Stimulated activated CD4-positive, alpha-beta T cell treated with anti-CD3 and anti-CD28 coated beads, Interleukin-4, amount 100 ng/mL, for 4 hours (primary cell): ENCODE measurements at regions not wholly inside any gene's neighbourhood (a gene's known extent, or its start where the extent isn't known, plus 50 kb on each side); places are given as distances from the start of the nearest gene placed in this dataset.

ENCODE experiments used
- DNase-seq, 2 experiments: peaks; one replicate each; pipeline ENCODE4 v3.0.0-alpha.2; 2020

GRCh38 chr6:153780011-153780410, 259.0 kb upstream of the OPRM1 start:
- DNase-seq: no peak

DNA sequence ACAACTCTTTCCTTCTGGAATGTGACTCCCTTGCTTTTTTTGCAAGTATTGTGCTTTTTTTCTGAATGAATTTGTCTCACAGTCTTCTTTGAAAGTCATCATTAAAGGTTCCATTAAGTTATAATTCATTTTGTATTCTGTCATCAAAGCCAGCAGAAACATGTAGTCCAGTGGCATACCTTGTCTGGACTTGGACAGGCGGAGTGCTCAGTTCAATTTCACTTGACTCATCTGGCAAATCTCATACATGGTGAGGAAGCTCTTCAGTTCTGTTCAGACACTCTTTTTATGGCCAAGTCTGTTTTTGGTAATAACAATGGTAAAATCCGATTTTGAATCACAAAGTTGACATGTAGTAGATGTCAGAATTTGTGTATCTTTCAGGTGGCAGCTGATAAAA, 260.8 kb upstream of the OPRM1 start:
- no peak for DNase-seq

GRCh38 chr6:153771577-153771976, 267.5 kb upstream of the OPRM1 start:
- DNase-seq: no peak

DNA sequence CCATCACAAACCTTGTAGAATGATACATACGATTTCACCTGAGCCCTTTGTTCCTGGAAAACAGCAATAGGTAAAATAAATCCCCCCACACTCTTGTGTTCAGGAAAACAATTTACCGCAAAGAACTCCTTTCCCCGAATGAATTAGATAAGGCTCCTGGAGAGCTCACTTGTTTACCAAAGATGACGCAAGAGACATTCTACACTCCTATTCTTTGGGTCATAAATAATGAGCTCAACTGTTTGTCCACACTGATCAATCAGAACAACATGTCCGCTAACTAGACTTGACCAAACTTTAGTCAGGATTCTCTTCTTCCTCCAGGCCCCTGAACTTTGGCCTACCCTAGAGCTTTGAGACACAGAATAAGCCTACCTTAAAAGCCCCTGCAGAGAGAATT, 271.9 kb upstream of the OPRM1 start:
- DNase-seq: no peak

- no peak for DNase-seq
Measured at GRCh38 chr6:153758516-153758915, 280.5 kb upstream of the OPRM1 start.

- no peak for DNase-seq
Measured at GRCh38 chr6:153735761-153736160, 303.3 kb upstream of the OPRM1 start.

DNA sequence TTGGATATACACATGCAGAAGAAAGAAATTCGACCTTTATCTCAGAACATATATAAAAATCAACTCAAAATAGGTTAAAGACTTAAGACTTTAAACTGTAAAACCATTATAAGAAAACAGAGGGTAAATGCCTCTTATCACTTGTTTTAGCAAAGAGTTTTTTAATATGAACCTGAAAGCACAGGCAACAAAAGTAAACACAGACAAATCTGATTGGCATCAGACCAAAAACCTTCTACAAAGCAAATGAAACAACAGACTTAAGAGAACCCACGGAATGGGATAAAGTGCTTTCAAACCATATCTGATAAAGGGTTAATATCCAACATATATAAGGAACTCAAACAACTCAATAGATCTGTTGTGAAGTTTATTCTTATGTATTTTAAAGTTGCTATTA, 309.9 kb upstream of the OPRM1 start:
- DNase-seq: no peak

DNA sequence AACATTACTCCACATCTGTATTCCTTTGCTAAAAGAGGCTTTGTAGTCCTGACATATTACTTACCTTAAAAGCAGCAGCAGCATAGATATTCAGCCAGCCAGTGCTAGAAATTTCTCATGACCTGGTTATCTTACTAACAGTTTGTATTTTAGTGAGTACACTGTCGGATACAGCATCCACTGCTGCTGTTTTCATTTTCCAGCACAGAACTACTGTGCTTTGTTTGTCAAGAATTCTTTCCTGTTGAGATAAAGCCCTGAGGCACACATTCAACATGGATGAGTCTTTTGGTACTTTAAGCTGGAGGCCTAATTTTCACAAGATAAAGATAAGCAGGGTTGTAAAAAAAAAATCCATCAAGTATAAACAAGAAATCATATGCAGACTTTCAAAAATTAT, 311.2 kb upstream of the OPRM1 start:
- no peak for DNase-seq

DNA sequence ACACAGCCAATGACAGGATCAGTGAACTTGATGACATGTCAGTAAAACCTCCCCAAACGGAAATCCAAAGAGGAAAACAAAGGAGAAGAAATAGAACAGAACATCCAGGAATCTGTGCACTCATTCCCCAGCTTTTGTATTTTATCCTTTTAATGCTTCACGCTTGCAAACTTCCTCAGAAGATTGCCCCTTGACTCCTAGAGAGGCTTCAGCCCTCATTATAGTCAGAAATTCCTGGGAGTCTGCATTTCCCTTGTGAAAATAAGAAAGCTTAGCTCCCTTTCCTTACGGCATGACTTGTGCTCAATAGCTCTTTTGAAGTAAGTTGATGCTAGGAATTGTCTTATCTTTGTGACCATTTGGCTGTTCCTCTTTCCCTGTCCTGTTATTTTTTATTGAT, 313.6 kb upstream of the OPRM1 start:
- DNase-seq: no peak

- DNase-seq: no peak
Measured at GRCh38 chr6:153720732-153721131, 318.3 kb upstream of the OPRM1 start.

DNA sequence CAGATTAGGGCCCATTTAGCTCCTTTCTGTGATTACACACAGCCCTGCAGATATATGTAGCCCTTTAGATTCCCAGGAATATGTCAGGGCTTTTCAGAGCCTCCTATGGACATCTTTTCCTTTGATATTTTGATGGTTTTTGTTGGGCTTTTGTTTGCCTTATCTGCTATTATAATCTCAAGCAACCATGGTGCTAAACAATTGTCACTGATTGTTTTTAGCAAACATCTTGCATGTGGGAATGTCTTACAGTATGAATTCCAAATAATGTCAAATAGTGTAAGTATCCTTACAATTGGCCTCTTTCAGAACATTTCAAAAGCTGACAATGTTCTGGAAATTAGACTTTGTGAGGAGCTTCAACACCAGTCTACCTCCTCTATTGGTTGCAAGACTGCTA, 333.6 kb upstream of the OPRM1 start:
- no peak for DNase-seq

GRCh38 chr6:153702671-153703070, 336.4 kb upstream of the OPRM1 start:
- no peak for DNase-seq

DNA sequence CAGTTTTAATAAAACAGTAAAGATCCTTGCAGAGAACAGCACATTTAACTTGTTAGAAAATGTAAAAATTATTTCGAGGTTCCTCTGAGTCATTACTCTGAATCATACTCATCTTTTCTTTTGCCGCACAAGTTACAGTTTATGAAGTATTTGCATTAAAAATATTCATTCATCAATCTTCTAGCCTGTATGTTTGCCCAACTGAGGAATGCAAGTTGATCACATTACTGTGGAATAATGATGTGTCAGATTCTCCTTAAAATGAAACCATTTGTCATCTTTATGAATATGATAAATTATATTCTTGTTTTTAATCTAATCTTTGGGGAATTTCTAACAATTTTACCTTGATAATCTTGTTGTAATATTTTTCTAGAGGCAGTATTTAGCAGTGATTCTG, 340.4 kb upstream of the OPRM1 start:
- no peak for DNase-seq

DNA sequence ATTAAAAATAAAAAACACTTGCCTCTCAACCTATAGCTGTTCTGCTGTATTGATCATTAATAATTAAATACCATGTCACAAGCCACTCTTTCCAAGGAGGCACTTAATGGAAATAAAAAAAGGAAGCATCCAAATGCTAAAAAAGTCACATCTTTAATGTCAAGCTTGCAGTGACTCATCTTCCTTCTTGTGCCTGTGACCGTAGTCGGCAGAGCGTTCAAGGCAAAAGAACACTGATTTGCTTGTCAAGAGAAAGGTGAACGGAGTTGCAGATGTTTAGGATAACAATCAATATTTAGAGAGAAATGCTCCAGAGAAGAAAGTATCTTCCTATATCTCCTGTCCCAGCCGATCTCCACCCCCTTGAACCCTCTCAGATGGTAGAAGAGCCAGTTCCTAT, 341.0 kb upstream of the OPRM1 start:
- DNase-seq: no peak

DNA sequence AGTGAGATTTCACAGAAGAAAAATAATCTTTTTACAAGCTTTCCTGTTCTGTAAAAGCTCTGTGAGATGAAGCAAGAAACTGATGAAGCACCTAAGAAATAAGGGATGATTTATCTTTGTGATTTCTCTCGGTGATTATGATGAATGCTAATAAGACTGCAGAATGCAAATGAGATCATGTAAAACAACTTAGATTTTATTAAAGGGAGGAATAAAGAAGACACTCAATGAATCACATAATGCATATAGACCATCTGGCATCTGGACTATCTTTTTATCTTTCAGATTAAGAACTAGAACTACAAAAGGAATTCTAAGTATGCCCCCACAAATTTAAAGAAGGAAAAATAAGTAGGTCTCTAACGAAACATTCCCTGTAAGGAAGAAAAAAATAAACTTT, 361.5 kb upstream of the OPRM1 start:
- DNase-seq: no peak

- no peak for DNase-seq
Measured at GRCh38 chr6:153673750-153674149, 365.3 kb upstream of the OPRM1 start.

DNA sequence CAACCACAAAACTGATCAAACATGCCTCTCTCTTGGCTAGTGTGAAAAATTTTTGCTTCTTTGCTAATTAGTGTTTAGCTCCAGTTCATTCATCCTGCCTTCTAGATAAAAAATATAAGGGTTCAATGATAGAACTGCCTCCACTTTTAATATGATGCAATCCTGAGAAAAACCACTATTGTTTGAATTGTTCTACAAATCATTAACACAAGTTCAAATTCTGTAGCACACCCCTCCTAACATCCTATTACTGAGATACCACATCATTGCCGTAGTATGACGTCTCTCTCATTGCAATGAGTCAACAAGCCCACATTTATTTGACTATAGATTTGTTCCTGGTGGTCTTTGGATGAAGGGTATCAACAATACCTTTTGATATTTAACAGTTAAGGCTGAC, 365.8 kb upstream of the OPRM1 start:
- DNase-seq: no peak

DNA sequence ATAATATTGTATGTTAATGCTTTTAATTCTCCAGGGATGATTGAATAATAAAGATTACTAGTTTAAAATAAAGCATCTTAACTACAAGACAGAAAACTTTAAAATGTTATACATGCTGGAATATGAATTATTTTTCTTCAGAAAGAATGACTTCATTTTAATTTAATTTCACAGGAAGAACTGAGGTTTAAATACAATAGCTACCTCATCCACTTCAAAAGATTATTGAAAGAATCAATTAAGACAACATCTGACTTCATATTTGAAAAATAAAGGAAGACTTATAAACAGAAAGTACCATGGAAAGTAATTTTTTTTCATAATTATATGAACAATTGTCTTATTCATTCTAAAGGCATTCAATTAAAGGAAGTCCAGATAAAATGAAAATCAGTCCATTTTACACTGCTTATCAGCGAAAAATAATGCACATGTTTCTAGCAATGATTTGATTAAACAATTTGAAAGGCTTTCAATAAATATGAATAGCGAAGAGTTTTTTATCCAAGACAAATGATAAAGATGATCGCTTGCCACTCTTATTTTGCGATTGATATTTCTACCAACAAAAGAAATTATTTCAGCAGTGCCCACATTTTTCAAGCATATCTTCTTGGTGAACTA, 368.5 kb upstream of the OPRM1 start:
- no peak for DNase-seq

GRCh38 chr6:153668758-153669157, 370.3 kb upstream of the OPRM1 start:
- DNase-seq: no peak

DNA sequence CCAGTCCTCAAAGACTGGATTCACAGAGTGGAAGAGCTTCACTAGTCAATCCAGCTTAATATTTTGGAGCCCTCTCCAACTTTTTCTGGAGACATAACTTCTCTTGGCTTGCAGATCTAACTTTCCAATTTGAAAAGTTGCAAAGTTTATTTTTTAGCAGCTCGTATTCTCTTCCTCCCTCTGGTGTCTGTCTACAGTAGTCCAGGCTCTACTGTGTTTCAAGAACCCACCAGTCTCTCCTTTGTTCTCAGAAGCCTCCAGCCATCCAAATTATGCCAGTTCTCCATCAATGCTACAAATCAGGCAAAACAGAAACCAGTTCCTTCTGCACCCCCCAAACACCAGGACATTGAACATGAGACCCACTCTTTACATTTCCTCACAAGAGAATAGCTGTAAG, 376.1 kb upstream of the OPRM1 start:
- DNase-seq: no peak

DNA sequence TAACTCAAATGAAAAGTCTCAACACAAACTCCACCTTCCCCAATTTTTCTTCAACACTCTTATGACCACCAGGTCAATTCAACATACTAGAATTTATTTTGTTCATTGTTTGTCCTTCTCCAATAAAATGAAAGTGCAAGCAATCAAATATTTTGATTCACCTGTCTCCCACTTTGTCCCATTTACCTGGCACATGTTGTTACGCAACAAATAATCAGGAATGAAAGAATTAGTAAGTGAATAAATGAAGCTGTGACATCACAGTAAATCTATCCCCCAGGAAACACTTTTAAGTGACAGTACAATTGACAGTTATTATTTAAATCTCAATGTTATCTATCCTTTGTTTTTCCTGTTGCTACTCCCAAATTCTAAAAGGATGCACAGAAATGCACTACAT, 393.7 kb upstream of the OPRM1 start:
- DNase-seq: no peak

GRCh38 chr6:153644000-153644399, 395.0 kb upstream of the OPRM1 start:
- DNase-seq: no peak

DNA sequence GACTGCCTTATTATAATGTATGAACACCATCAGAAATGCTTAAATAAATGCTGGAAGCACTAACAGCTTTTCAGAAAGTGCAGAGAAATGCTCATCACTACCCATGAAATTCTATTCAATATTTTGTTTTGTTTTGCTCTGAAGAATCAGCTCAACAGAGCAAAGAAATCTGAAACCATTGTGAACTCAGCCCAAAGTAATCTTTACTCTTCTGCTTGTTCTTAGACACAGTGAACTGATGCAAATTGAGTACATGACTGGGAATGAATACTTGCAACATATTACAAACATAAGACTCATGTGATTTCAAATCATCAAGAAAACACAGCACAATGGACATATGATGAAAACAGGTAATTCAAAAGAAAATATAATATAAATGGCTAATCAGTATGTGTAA, 404.6 kb upstream of the OPRM1 start:
- no peak for DNase-seq

DNA sequence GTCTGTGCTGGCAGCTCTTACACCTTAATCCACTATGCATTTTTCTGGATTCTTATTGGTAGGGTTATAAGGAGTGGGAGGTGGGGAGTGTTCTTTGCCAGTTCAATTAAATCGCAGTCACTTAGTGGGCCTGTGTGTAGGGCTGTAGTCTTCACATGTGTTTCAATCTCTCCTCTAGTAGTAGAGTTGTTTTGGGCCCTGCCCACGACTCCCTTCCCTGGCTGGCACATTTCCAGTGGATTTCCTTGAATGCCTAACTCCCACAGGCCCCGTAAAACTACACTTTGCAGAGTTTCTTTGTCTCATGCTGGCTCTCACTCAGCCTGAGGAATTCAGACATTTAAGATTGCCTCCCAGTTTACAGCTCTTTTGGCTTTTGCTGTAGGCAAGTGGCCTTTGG, 414.0 kb upstream of the OPRM1 start:
- no peak for DNase-seq

GRCh38 chr6:153624528-153624927, 414.5 kb upstream of the OPRM1 start:
- no peak for DNase-seq

GRCh38 chr6:153623496-153623895, 415.5 kb upstream of the OPRM1 start:
- DNase-seq: no peak
